ENCODE measurements at regions not wholly inside any gene's neighbourhood (a gene's known extent, or its start where the extent isn't known, plus 50 kb on each side); places are given as distances from the start of the nearest gene placed in this dataset.

- TF ChIP-seq CTCF (IDR thresholded peaks at IDR 0.05) = no peak
- no peak for TF ChIP-seq POLR2A (IDR thresholded peaks at IDR 0.05)
These were observed 104.9 kb downstream of the HS3ST1 start for GRCh38 chr4:11323771-11324170.

Data from adrenal gland (tissue), 5 donors.